GM23338 (cell line): ENCODE measurements at regions not wholly inside any gene's neighbourhood (a gene's known extent, or its start where the extent isn't known, plus 50 kb on each side); places are given as distances from the start of the nearest gene placed in this dataset.

Experiments used
- ATAC-seq: fragments of 200-7000 bp; cut with Tn5 transposase; 3 replicates; pipeline ENCODE4 v1.9.1; 2020
- DNase-seq: peaks from one replicate; pipeline ENCODE4 v3.0.0-alpha.2; 2015; ENCODE audit warnings: low spot score
- H2AFZ ChIP-seq: fragments of 200-600 bp; sonication (generic); 2 replicates; pipeline ENCODE4 v1.8.0; 2016; ENCODE audit warnings: antibody characterized with exemption, mild to moderate bottlenecking, moderate library complexity
- H3F3A ChIP-seq: fragments of 200-600 bp; sonication (generic); replicated peaks from 2 replicates; pipeline ENCODE4 v1.8.0; 2017; ENCODE audit warnings: antibody characterized with exemption, mixed run types, low read depth
- H3K27ac ChIP-seq: fragments of 200-600 bp; sonication (generic); 2 replicates; pipeline ENCODE4 v1.6.1; 2016; ENCODE audit warnings: low read depth
- H3K27me3 ChIP-seq: fragments of 200-600 bp; sonication (generic); 2 replicates; pipeline ENCODE4 v1.8.0; 2016; ENCODE audit warnings: mild to moderate bottlenecking, mixed run types, moderate library complexity; ENCODE audit not compliant: insufficient read depth
- H3K36me3 ChIP-seq: fragments of 200-600 bp; sonication (generic); 2 replicates; pipeline ENCODE4 v1.8.0; 2016; ENCODE audit warnings: mild to moderate bottlenecking; ENCODE audit not compliant: insufficient read depth
- H3K4me1 ChIP-seq: fragments of 200-600 bp; sonication (generic); 2 replicates; pipeline ENCODE4 v1.8.0; 2016; ENCODE audit warnings: mild to moderate bottlenecking, moderate library complexity; ENCODE audit not compliant: insufficient read depth
- H3K4me2 ChIP-seq: fragments of 200-600 bp; sonication (generic); 2 replicates; pipeline ENCODE4 v1.7.1; 2017; ENCODE audit warnings: mixed run types
- H3K4me3 ChIP-seq: fragments of 200-600 bp; sonication (generic); 2 replicates; pipeline ENCODE4 v1.6.1; 2016; ENCODE audit warnings: mixed run types
- H3K79me2 ChIP-seq: fragments of 200-600 bp; sonication (generic); replicated peaks from 2 replicates; pipeline ENCODE4 v1.8.0; 2017; ENCODE audit warnings: mild to moderate bottlenecking; ENCODE audit not compliant: insufficient read depth
- H3K9me2 ChIP-seq: fragments of 200-600 bp; sonication (generic); 2 replicates; pipeline ENCODE4 v1.8.0; 2017; ENCODE audit not compliant: insufficient read depth
- H4K20me1 ChIP-seq: fragments of 200-600 bp; sonication (generic); replicated peaks from 2 replicates; pipeline ENCODE4 v1.8.0; 2017; ENCODE audit warnings: mild to moderate bottlenecking; ENCODE audit not compliant: insufficient read depth
- H3K27ac Mint-ChIP-seq: 2 replicates; pipeline ENCODE4 v1.8.0; 2020; ENCODE audit warnings: inconsistent platforms, mild to moderate bottlenecking, moderate library complexity, mixed read lengths
- H3K27me3 Mint-ChIP-seq: 3 replicates; pipeline ENCODE4 v1.8.0; 2022; ENCODE audit warnings: low read depth, mild to moderate bottlenecking, moderate library complexity, mixed read lengths, inconsistent platforms; ENCODE audit not compliant: insufficient read depth, poor library complexity
- H3K36me3 Mint-ChIP-seq: 3 replicates; pipeline ENCODE4 v1.8.0; 2021; ENCODE audit warnings: low read depth, mild to moderate bottlenecking, inconsistent platforms, moderate library complexity, mixed read lengths
- H3K4me1 Mint-ChIP-seq: 3 replicates; pipeline ENCODE4 v1.8.0; 2020; ENCODE audit warnings: mild to moderate bottlenecking, inconsistent platforms, mixed read lengths
- H3K4me3 Mint-ChIP-seq: 3 replicates; pipeline ENCODE4 v1.8.0; 2021; ENCODE audit warnings: moderate library complexity, mild to moderate bottlenecking, inconsistent platforms, mixed read lengths
- H3K9me3 Mint-ChIP-seq: 3 replicates; pipeline ENCODE4 v1.8.0; 2020; ENCODE audit warnings: moderate library complexity, mild to moderate bottlenecking, inconsistent platforms, mixed read lengths
- CREB1 ChIP-seq: fragments of 250-450 bp; sonication (Bioruptor Pico); IDR thresholded peaks from 2 replicates; pipeline ENCODE4 v1.5.0; 2020; ENCODE audit warnings: low read depth, mild to moderate bottlenecking, moderate library complexity
- ETS1 ChIP-seq: IDR thresholded peaks from 2 replicates; pipeline ENCODE4 v1.6.1; 2016; ENCODE audit warnings: antibody characterized with exemption
- EZH2 ChIP-seq: fragments of 200-600 bp; sonication (generic); IDR thresholded peaks from one replicate; pipeline ENCODE4 v1.8.0; 2017; ENCODE audit warnings: antibody characterized with exemption, mild to moderate bottlenecking, low read depth; ENCODE audit not compliant: unreplicated experiment
- JUNB ChIP-seq: IDR thresholded peaks from one replicate; pipeline ENCODE4 v1.6.1; 2016; ENCODE audit warnings: antibody characterized with exemption; ENCODE audit not compliant: unreplicated experiment
- POLR2AphosphoS5 ChIP-seq: IDR thresholded peaks from 2 replicates; pipeline ENCODE4 v1.6.1; 2016; ENCODE audit warnings: antibody characterized with exemption, low read depth
- STAT1 ChIP-seq: IDR thresholded peaks from one replicate; pipeline ENCODE4 v1.6.1; 2016; ENCODE audit warnings: antibody characterized with exemption; ENCODE audit not compliant: unreplicated experiment
- ZNF331 ChIP-seq: fragments of 250-450 bp; sonication (Bioruptor Pico); IDR thresholded peaks from 2 replicates; pipeline ENCODE4 v1.5.0; 2020; ENCODE audit warnings: low read depth, mild to moderate bottlenecking, moderate library complexity
- ZNF462 ChIP-seq: fragments of 250-450 bp; sonication (Bioruptor Pico); IDR thresholded peaks from 2 replicates; pipeline ENCODE4 v1.5.0; 2020; ENCODE audit warnings: mild to moderate bottlenecking, moderate library complexity

- Histone ChIP-seq H3K4me2 (no peak overlapping the region), H3K4me3 (no peak overlapping the region), H3K79me2 (no peaks in the 10 kb centered on the region), H3K36me3 (no peaks in the 10 kb centered on the region), H4K20me1 (no peaks in the 10 kb centered on the region), H2AFZ (no peak overlapping the region), H3F3A (no peaks in the 10 kb centered on the region), H3K27me3 (no peaks in the 10 kb centered on the region), H3K9me2 (no peaks in the 10 kb centered on the region), H3K27ac (no peak overlapping the region), H3K4me1 (peaks cover 22% of the 10 kb centered on the region; the same call in 1 of the 2 replicates)
- no peak for ATAC-seq
- Mint-ChIP-seq H3K4me1 (peaks cover 24% of the 10 kb centered on the region; the same call in 2 of the 3 replicates), H3K4me3 (no peak overlapping the region), H3K27ac (no peak overlapping the region), H3K36me3 (no peaks in the 10 kb centered on the region), H3K9me3 (no peaks in the 10 kb centered on the region), H3K27me3 (peaks cover 4% of the 10 kb centered on the region)
- TF ChIP-seq POLR2AphosphoS5: no peak
- no peak for DNase-seq
Measured at GRCh38 chr3:76826861-76827260, 213.0 kb upstream of the ROBO2 start.

- no peak for ATAC-seq
- no peak overlapping the region for H3K4me3 Mint-ChIP-seq
- no peaks in the 10 kb centered on the region for H4K20me1 ChIP-seq
- no peak overlapping the region for H3K4me3 ChIP-seq
- H3K27ac ChIP-seq: no peak overlapping the region
- no peaks in the 10 kb centered on the region for H3K9me3 Mint-ChIP-seq
- peaks cover 22% of the 10 kb centered on the region; the same call in 1 of the 2 replicates for H3K4me1 ChIP-seq
- no peaks in the 10 kb centered on the region for H3K27me3 ChIP-seq
- H3K4me2 ChIP-seq: no peak overlapping the region
- TF ChIP-seq EZH2 (no peak), ETS1 (no peak), ZNF462 (CRISPR knock-in tag) (no peak), ZNF331 (CRISPR knock-in tag) (no peak), POLR2AphosphoS5 (no peak), JUNB (no peak), CREB1 (CRISPR knock-in tag) (no peak), STAT1 (no peak)
- peaks cover 4% of the 10 kb centered on the region for H3K27me3 Mint-ChIP-seq
- no peaks in the 10 kb centered on the region for H3K36me3 ChIP-seq
- no peak for DNase-seq
- H2AFZ ChIP-seq: no peak overlapping the region
- H3K27ac Mint-ChIP-seq: no peak overlapping the region
- no peaks in the 10 kb centered on the region for H3K36me3 Mint-ChIP-seq
- no peaks in the 10 kb centered on the region for H3K79me2 ChIP-seq
- no peaks in the 10 kb centered on the region for H3F3A ChIP-seq
- peaks cover 24% of the 10 kb centered on the region; the same call in 2 of the 3 replicates for H3K4me1 Mint-ChIP-seq
- H3K9me2 ChIP-seq: no peaks in the 10 kb centered on the region
Measured at GRCh38 chr3:76827701-76828226, 212.1 kb upstream of the ROBO2 start.
